Lung (tissue), 11 donors: ENCODE measurements at regions not wholly inside any gene's neighbourhood (a gene's known extent, or its start where the extent isn't known, plus 50 kb on each side); places are given as distances from the start of the nearest gene placed in this dataset.
"Not testable (repeated sequence)": the region's sequence is repeated elsewhere in the genome, so short reads cannot be mapped to it uniquely, and the experiment has no call there.

ENCODE experiments used
- ATAC-seq: fragments of 200-7000 bp; cut with Tn5 transposase; one replicate; pipeline ENCODE4 v1.9.1; 2020; ENCODE audit warnings: moderate number of reproducible peaks; ENCODE audit not compliant: insufficient read depth, low FRiP score
- DNase-seq, 3 donors: peaks; one replicate each; pipeline ENCODE4 v3.0.0-alpha.2; 2013 to 2017
- H3K27ac ChIP-seq, 2 donors: one replicate each; pipeline ENCODE4 v1.5.1; 2013; ENCODE audit warnings: mild to moderate bottlenecking in 2 of 2, moderate library complexity in 2 of 2, control low read depth in 1 of 2, inconsistent platforms in 1 of 2, low read depth in 1 of 2, low read length in 1 of 2
- H3K27me3 ChIP-seq, 3 donors: one replicate each; pipeline ENCODE4 v1.5.1; 2013; ENCODE audit warnings: low read length in 2 of 3; ENCODE audit not compliant: control insufficient read depth in 3 of 3, insufficient read depth in 3 of 3
- H3K36me3 ChIP-seq, 4 donors: one replicate each; pipeline ENCODE4 v1.5.1; 2013; ENCODE audit warnings: low read length in 4 of 4, mild to moderate bottlenecking in 1 of 4, moderate library complexity in 1 of 4; ENCODE audit not compliant: control insufficient read depth in 4 of 4, insufficient read depth in 4 of 4
- H3K4me1 ChIP-seq, 5 donors: one replicate each; pipeline ENCODE4 v1.5.1; 2013; ENCODE audit warnings: low read length in 5 of 5, mild to moderate bottlenecking in 2 of 5, moderate library complexity in 1 of 5; ENCODE audit not compliant: control insufficient read depth in 5 of 5, insufficient read depth in 5 of 5
- H3K4me3 ChIP-seq: one replicate; pipeline ENCODE4 v1.5.1; 2013; ENCODE audit warnings: mild to moderate bottlenecking, control low read depth, moderate library complexity
- H3K9ac ChIP-seq, 2 donors: one replicate each; pipeline ENCODE4 v1.5.1; 2013; ENCODE audit warnings: low read length in 2 of 2, control low read depth in 1 of 2; ENCODE audit not compliant: insufficient read depth in 1 of 2
- H3K9me3 ChIP-seq, 4 donors: one replicate each; pipeline ENCODE4 v1.5.1; 2013; ENCODE audit warnings: low read length in 3 of 4, mild to moderate bottlenecking in 1 of 4, moderate library complexity in 1 of 4; ENCODE audit not compliant: control insufficient read depth in 4 of 4, insufficient read depth in 3 of 4
- CTCF ChIP-seq: IDR thresholded peaks from 2 replicates; pipeline ENCODE4 v1.5.1; 2012; ENCODE audit warnings: mild to moderate bottlenecking; ENCODE audit errors: control extremely low read depth, extremely low read depth
- WGBS, 2 donors: extraction: QIAGEN DNeasy Blood & Tissue Kit; methylation state at CpG; one replicate each; pipeline ENCODE4 v1.1.7; 2013; 5-methylcytosine and 5-hydroxymethylcytosine counted together
- donor health status: control.
- donor health status: control.
- donor health status: Bipolar disorder and iron deficiency.
- donor health status: healthy.
- donor health status: DM: yes; HTN: yes; CAD: no.

DNA sequence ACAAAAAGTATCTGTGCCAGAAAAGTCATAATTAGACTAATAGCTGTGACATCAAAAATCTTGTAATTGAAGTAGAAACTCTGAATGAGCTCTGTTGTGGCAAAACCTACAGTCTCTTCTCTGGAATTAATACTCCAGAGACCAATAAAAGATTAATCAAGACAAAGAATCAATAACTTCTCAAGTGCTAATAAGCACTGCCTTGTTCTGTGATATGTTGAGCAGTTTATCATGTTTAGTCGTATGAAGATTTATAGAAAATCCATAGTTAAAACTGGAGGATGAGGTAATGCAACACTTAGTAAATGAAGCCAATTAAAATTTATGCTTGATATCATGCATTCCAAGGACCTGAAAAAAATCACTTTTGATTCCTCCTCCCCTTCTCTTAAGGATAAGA, 72.3 kb upstream of the RNF32 start:
- DNase-seq (no peak), ATAC-seq (no peak)
- H3K27ac ChIP-seq = no peak overlapping the region
- no peak overlapping the region for H3K4me3 ChIP-seq
- H3K9me3 ChIP-seq = peaks cover 0 to 4% (median 0%) of the 10 kb centered on the region in 4 donors
- no peaks in the 10 kb centered on the region for H3K36me3 ChIP-seq
- no peak for TF ChIP-seq CTCF
- H3K9ac ChIP-seq = no peak overlapping the region
- 97 to 100% methylated on average over 1 of the region's 1 CpG for WGBS, 2 donors
- peaks cover 0 to 2% (median 0%) of the 10 kb centered on the region in 5 donors for H3K4me1 ChIP-seq
- H3K27me3 ChIP-seq = no peaks in the 10 kb centered on the region

GRCh38 chr7:156566812-156567549, 73.6 kb upstream of the RNF32 start:
- peaks cover 0 to 4% (median 0%) of the 10 kb centered on the region in 4 donors for H3K9me3 ChIP-seq
- H3K36me3 ChIP-seq = no peaks in the 10 kb centered on the region
- no peak overlapping the region for H3K9ac ChIP-seq
- H3K4me1 ChIP-seq = peaks cover 0 to 2% (median 0%) of the 10 kb centered on the region in 5 donors
- no peak for TF ChIP-seq CTCF
- 83 to 87% methylated on average over 8 of the region's 8 CpGs for WGBS, 2 donors
- H3K27me3 ChIP-seq = no peaks in the 10 kb centered on the region
- ATAC-seq (no peak), DNase-seq (no peak)
- no peak overlapping the region for H3K27ac ChIP-seq
- no peak overlapping the region for H3K4me3 ChIP-seq

DNA sequence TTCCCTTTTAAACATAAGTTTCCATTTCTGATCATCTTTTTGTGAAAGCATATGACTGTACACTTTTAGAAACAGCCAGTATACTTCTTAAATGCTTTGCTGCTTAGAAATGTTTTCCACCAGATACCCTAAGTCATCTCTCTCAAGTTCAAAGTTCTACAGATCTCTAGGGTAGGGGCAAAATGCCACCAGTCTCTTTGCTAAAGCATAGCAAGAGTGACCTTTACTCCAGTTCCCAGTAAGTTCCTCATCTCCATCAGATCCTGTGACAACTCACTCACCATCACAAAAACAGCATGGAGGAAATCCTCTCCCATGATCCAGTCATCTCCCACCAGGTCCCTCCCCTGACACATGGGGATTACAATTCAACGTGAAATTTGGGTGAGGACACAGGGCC, 75.6 kb upstream of the RNF32 start:
- not testable (repeated sequence) for H3K9ac ChIP-seq, H3K4me3 ChIP-seq, H3K27me3 ChIP-seq, ATAC-seq, H3K36me3 ChIP-seq, H3K27ac ChIP-seq, DNase-seq, H3K9me3 ChIP-seq, H3K4me1 ChIP-seq
- WGBS, 2 donors = 91 to 93% methylated on average over 1 of the region's 1 CpG

DNA sequence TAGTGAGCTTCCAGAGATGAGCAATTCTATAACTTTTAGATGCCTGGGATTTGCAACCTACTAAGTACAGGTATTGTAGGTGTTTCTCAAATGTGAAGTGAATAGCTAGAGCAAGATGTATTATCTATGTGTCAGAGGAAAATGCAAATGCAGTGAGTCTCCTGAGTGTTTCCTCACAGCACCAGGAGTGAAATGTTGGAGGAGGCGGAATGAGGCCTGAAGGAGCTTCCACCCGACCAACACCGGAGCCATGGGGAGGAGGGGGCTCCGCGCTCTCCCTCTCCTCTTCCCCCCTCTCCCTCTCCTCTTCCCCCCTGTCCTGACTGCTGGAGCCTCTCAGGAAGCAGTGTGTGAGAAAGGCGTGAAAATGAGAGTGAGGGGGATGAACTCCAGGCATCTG, 79.9 kb upstream of the RNF32 start:
- Histone ChIP-seq H3K36me3 (no peaks in the 10 kb centered on the region), H3K27ac (no peak overlapping the region), H3K4me3 (no peak overlapping the region), H3K27me3 (no peaks in the 10 kb centered on the region), H3K9me3 (peaks cover 0 to 2% (median 0%) of the 10 kb centered on the region in 4 donors), H3K9ac (no peak overlapping the region), H3K4me1 (no peaks in the 10 kb centered on the region)
- 33 to 43% methylated on average over 6 of the region's 6 CpGs for WGBS, 2 donors
- TF ChIP-seq CTCF = no peak
- no peak for ATAC-seq
- DNase-seq = peak in 1 of 3 donors; percentile 25
